ENCODE measurements at regions not wholly inside any gene's neighbourhood (a gene's known extent, or its start where the extent isn't known, plus 50 kb on each side); places are given as distances from the start of the nearest gene placed in this dataset.

DNA sequence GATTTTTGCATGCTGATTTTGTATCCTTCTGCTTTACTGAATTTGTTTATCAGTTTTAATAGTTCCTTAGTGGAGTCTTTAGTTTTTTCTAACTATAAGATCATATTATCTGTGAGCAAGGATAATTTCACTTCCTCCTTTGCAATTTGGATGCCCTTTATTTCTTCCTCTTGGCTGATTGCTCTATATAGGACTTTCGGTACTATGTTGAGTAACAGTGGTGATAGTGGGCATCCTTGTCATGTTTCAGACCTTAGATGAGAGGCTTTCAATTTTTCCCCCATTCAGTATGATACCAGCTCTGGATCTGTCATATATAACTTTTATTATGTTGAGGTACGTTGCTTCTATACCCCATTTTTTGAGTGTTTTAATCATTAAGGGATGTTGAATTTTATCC lies 224.5 kb upstream of the CNTNAP4 start:
- no peaks in the 10 kb centered on the region for H3K4me1 ChIP-seq (ENCODE audit: control insufficient read depth in 1 of 2, low read depth in 2 of 2)
- TF ChIP-seq, protein P1, sequence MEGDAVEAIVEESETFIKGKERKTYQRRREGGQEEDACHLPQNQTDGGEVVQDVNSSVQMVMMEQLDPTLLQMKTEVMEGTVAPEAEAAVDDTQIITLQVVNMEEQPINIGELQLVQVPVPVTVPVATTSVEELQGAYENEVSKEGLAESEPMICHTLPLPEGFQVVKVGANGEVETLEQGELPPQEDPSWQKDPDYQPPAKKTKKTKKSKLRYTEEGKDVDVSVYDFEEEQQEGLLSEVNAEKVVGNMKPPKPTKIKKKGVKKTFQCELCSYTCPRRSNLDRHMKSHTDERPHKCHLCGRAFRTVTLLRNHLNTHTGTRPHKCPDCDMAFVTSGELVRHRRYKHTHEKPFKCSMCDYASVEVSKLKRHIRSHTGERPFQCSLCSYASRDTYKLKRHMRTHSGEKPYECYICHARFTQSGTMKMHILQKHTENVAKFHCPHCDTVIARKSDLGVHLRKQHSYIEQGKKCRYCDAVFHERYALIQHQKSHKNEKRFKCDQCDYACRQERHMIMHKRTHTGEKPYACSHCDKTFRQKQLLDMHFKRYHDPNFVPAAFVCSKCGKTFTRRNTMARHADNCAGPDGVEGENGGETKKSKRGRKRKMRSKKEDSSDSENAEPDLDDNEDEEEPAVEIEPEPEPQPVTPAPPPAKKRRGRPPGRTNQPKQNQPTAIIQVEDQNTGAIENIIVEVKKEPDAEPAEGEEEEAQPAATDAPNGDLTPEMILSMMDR (IDR thresholded peaks at IDR 0.05) = no peak
- H3K27me3 ChIP-seq (replicated peaks; ENCODE audit: insufficient read depth) = no peaks in the 10 kb centered on the region
- ATAC-seq (ENCODE audit: insufficient number of reproducible peaks, low FRiP score, low read depth) (no peak), DNase-seq (ENCODE audit: low spot score) (no peak)
- no peak overlapping the region for H3K27ac ChIP-seq
- no peaks in the 10 kb centered on the region for H3K9me3 ChIP-seq
- H3K4me3 ChIP-seq = no peak overlapping the region
- H3K36me3 ChIP-seq = no peaks in the 10 kb centered on the region

DNA sequence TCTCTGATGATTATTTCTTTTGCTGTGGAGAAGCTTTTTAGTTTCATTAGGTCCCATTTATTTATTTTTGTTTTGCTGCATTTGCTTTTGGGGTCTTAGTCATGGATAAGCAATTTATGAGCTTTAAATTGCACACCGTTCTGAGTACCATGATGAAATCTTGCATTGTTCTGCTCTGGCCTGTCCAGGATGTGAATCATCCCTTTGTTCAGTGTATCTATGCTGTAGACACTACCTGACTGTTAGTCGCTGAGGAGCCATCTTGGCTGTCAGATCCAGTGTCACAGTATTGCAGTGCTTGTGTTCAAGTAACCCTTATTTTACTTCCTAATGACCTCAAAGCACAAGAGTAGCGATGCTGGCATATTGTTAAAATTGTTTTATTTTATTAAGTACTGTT lies 218.0 kb upstream of the CNTNAP4 start:
- no peak for ATAC-seq (ENCODE audit: insufficient number of reproducible peaks, low FRiP score, low read depth)
- TF ChIP-seq, protein P1 (IDR thresholded peaks at IDR 0.05) = no peak

DNA sequence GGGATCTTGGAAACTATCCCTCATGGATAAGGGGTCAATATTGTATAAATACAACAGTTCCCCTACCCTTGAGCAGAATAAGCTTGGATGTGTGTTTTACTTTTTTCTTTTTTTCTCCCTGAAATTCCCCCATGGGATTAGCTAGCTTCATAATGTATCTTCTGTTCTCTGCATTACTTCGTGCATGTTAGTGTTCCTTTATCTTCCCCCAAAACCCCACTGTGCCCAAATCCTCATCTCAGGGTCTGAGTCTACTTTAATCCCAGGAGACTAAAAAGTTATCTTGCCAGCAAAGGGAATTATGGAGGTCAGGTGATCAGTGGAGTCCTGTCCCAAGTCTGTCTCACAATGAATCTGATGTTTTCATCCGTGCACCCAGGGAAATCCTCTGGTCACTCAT lies 217.5 kb upstream of the CNTNAP4 start:
- DNase-seq (ENCODE audit: low spot score) = no peak

More for the DNA sequence above, 218.0 kb upstream of the CNTNAP4 start:
- DNase-seq (ENCODE audit: low spot score) = no peak
- H3K4me1 ChIP-seq (ENCODE audit: control insufficient read depth in 1 of 2, low read depth in 2 of 2) = no peaks in the 10 kb centered on the region
- H3K36me3 ChIP-seq = no peaks in the 10 kb centered on the region
- H3K9me3 ChIP-seq = no peaks in the 10 kb centered on the region
- H3K27me3 ChIP-seq (replicated peaks; ENCODE audit: insufficient read depth) = no peaks in the 10 kb centered on the region
- no peak overlapping the region for H3K4me3 ChIP-seq
- H3K27ac ChIP-seq = no peak overlapping the region

DNA sequence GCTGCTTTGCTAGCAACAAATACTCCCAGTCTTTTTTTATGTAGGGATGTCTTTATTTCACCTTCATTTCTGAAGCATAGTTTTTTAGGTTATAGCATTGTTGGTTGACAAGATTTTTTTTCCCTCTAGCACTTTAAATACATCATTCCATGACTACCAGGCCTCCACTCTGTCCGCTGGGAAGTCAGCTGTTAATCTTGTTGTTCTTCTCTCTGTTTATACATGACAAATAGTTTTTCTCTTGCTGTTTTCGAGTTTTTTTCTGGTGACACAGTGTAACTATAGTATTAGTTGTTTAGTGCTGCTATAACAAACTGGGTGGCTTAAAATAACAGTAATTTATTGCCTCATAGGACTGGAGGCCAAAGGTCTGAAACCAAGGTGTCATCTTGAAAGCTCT lies 205.5 kb upstream of the CNTNAP4 start:
- Histone ChIP-seq H3K4me1 (ENCODE audit: control insufficient read depth in 1 of 2, low read depth in 2 of 2) (no peaks in the 10 kb centered on the region), H3K27ac (no peak overlapping the region), H3K9me3 (no peaks in the 10 kb centered on the region), H3K4me3 (no peak overlapping the region), H3K36me3 (no peaks in the 10 kb centered on the region), H3K27me3 (replicated peaks; ENCODE audit: insufficient read depth) (no peaks in the 10 kb centered on the region)
- TF ChIP-seq, protein P1 (IDR thresholded peaks at IDR 0.05) = no peak
- no peak for DNase-seq (ENCODE audit: low spot score)
- ATAC-seq (ENCODE audit: insufficient number of reproducible peaks, low FRiP score, low read depth) = no peak

More for the DNA sequence above, 217.5 kb upstream of the CNTNAP4 start:
- TF ChIP-seq, protein P1 (IDR thresholded peaks at IDR 0.05) = no peak
- Histone ChIP-seq H3K36me3 (no peaks in the 10 kb centered on the region), H3K27me3 (replicated peaks; ENCODE audit: insufficient read depth) (no peaks in the 10 kb centered on the region), H3K4me1 (ENCODE audit: control insufficient read depth in 1 of 2, low read depth in 2 of 2) (no peaks in the 10 kb centered on the region), H3K4me3 (no peak overlapping the region), H3K27ac (no peak overlapping the region), H3K9me3 (no peaks in the 10 kb centered on the region)
- ATAC-seq (ENCODE audit: insufficient number of reproducible peaks, low FRiP score, low read depth) = no peak

DNA sequence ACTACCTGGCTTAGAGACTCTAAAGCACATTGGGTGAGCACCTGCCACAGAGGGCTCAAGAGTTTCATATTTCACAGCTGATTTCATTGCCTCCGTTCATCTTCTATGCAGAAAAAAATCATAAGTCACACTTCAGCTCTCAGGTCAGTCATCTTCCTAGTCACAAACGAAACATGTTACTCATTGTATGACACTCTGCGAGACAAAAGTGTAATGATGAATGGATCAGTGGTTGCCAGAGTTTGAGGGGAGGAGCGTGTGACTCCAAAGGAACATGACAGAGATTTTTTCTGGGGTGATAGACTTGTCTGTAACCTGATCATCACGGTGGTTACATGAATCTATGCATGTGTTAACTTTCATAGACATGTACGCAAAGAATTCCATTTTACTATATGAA lies 195.2 kb upstream of the CNTNAP4 start:
- no peaks in the 10 kb centered on the region for H3K36me3 ChIP-seq
- DNase-seq (ENCODE audit: low spot score) (no peak), ATAC-seq (ENCODE audit: insufficient number of reproducible peaks, low FRiP score, low read depth) (no peak)
- no peak overlapping the region for H3K4me3 ChIP-seq
- TF ChIP-seq, protein P1 (IDR thresholded peaks at IDR 0.05) = no peak
- H3K4me1 ChIP-seq (ENCODE audit: control insufficient read depth in 1 of 2, low read depth in 2 of 2) = no peaks in the 10 kb centered on the region
- no peaks in the 10 kb centered on the region for H3K27me3 ChIP-seq (replicated peaks; ENCODE audit: insufficient read depth)
- H3K9me3 ChIP-seq = no peaks in the 10 kb centered on the region
- no peak overlapping the region for H3K27ac ChIP-seq
